Esophagus squamous epithelium (tissue), 4 donors: ENCODE measurements at regions not wholly inside any gene's neighbourhood (a gene's known extent, or its start where the extent isn't known, plus 50 kb on each side); places are given as distances from the start of the nearest gene placed in this dataset.

Experiments used
- CTCF ChIP-seq, 6 experiments: fragments of 450-650 bp in 4 of 6; fragments of 200-600 bp in 2 of 6; sonication (generic) in 2 of 6; IDR thresholded peaks; one replicate each; pipeline ENCODE4 v1.5.1; 2016 to 2019; ENCODE audit warnings: antibody characterized with exemption in 6 of 6, mild to moderate bottlenecking in 4 of 6, moderate library complexity in 4 of 6
- POLR2A ChIP-seq, 4 donors: fragments of 450-650 bp; IDR thresholded peaks; one replicate each; pipeline ENCODE4 v1.6.1; 2017; ENCODE audit warnings: antibody characterized with exemption in 4 of 4, mild to moderate bottlenecking in 4 of 4, moderate library complexity in 3 of 4

- TF ChIP-seq CTCF (IDR thresholded peaks at IDR 0.05) (no peak), POLR2A (IDR thresholded peaks at IDR 0.05) (no peak)
Observed at GRCh38 chrX:20354505-20354904, 87.8 kb upstream of the RPS6KA3 start.
